ENCODE measurements at regions not wholly inside any gene's neighbourhood (a gene's known extent, or its start where the extent isn't known, plus 50 kb on each side); places are given as distances from the start of the nearest gene placed in this dataset.

GRCh38 chr20:3318226-3318884, 79.4 kb upstream of the SLC4A11 start:
- 85% methylated on average over 3 of the region's 3 CpGs for WGBS
- TF ChIP-seq POLR2AphosphoS5 (IDR thresholded peaks at IDR 0.05) (no peak), CTCF (IDR thresholded peaks at IDR 0.05) (no peak)
- Histone ChIP-seq H3K4me1 (peaks cover 32% of the 10 kb centered on the region), H3K4me3 (no peak overlapping the region), H3K9me3 (no peaks in the 10 kb centered on the region), H3K27ac (no peak overlapping the region), H3K36me3 (peaks cover 45% of the 10 kb centered on the region), H3K27me3 (no peaks in the 10 kb centered on the region)
- no peak for DNase-seq (ENCODE audit: low spot score in 2 of 2)

GRCh38 chr20:3316136-3316535, 77.1 kb upstream of the SLC4A11 start:
- peaks cover 41% of the 10 kb centered on the region for H3K4me1 ChIP-seq
- H3K4me3 ChIP-seq, result no peak overlapping the region
- H3K27ac ChIP-seq, result peak overlapping the region; percentile 8
- H3K9me3 ChIP-seq, result no peaks in the 10 kb centered on the region
- H3K27me3 ChIP-seq, result no peaks in the 10 kb centered on the region
- DNase-seq (ENCODE audit: low spot score in 2 of 2), result no peak
- TF ChIP-seq POLR2AphosphoS5 (IDR thresholded peaks at IDR 0.05) (no peak), EP300 (IDR thresholded peaks at IDR 0.05) (no peak), POLR2A (IDR thresholded peaks at IDR 0.05) (no peak), CTCF (IDR thresholded peaks at IDR 0.05) (no peak)
- 86% methylated on average over 7 of the region's 7 CpGs for WGBS
- H3K36me3 ChIP-seq, result peaks cover 33% of the 10 kb centered on the region

GRCh38 chr20:3315136-3315535, 76.1 kb upstream of the SLC4A11 start:
- no peak overlapping the region for H3K4me3 ChIP-seq
- WGBS, result 27% methylated on average over 2 of the region's 2 CpGs
- H3K27me3 ChIP-seq, result no peaks in the 10 kb centered on the region
- no peak for DNase-seq (ENCODE audit: low spot score in 2 of 2)
- H3K27ac ChIP-seq, result peak overlapping the region; percentile 8
- TF ChIP-seq EP300 (IDR thresholded peaks at IDR 0.05), result no peak
- TF ChIP-seq CTCF (IDR thresholded peaks at IDR 0.05), result no peak
- no peak for TF ChIP-seq POLR2AphosphoS5 (IDR thresholded peaks at IDR 0.05)
- TF ChIP-seq POLR2A (IDR thresholded peaks at IDR 0.05), result no peak
- no peaks in the 10 kb centered on the region for H3K9me3 ChIP-seq
- peaks cover 41% of the 10 kb centered on the region for H3K4me1 ChIP-seq
- H3K36me3 ChIP-seq, result peaks cover 30% of the 10 kb centered on the region

- H3K27me3 ChIP-seq, result no peaks in the 10 kb centered on the region
- peaks cover 41% of the 10 kb centered on the region for H3K4me1 ChIP-seq
- DNase-seq (ENCODE audit: low spot score in 2 of 2), result no peak
- peaks cover 31% of the 10 kb centered on the region for H3K36me3 ChIP-seq
- no peak for TF ChIP-seq POLR2AphosphoS5 (IDR thresholded peaks at IDR 0.05)
- WGBS, result 90% methylated on average over 1 of the region's 1 CpG
- H3K4me3 ChIP-seq, result no peak overlapping the region
- no peaks in the 10 kb centered on the region for H3K9me3 ChIP-seq
- H3K27ac ChIP-seq, result peak overlapping the region; percentile 47
Observed at GRCh38 chr20:3314391-3314790, 75.4 kb upstream of the SLC4A11 start.

GRCh38 chr20:3313683-3314065, 74.7 kb upstream of the SLC4A11 start:
- H3K27me3 ChIP-seq, result no peaks in the 10 kb centered on the region
- H3K4me3 ChIP-seq, result no peak overlapping the region
- no peak for DNase-seq (ENCODE audit: low spot score in 2 of 2)
- H3K4me1 ChIP-seq, result peaks cover 41% of the 10 kb centered on the region
- WGBS, result 50% methylated on average over 2 of the region's 2 CpGs
- peaks cover 38% of the 10 kb centered on the region for H3K36me3 ChIP-seq
- TF ChIP-seq POLR2A (IDR thresholded peaks at IDR 0.05) (no peak), POLR2AphosphoS5 (IDR thresholded peaks at IDR 0.05) (no peak), EP300 (IDR thresholded peaks at IDR 0.05) (no peak), CTCF (IDR thresholded peaks at IDR 0.05) (no peak)
- peak overlapping the region; percentile 47 for H3K27ac ChIP-seq
- H3K9me3 ChIP-seq, result no peaks in the 10 kb centered on the region
